HepG2 (cell line): ENCODE measurements at regions not wholly inside any gene's neighbourhood (a gene's known extent, or its start where the extent isn't known, plus 50 kb on each side); places are given as distances from the start of the nearest gene placed in this dataset.

Source experiments
- CREB1 ChIP-seq, 2 experiments: fragments of 450-650 bp in 1 of 2; IDR thresholded peaks; 2 replicates each; pipeline ENCODE4 v1.6.1; 2016 to 2017; ENCODE audit warnings: control low read depth in 1 of 2, mild to moderate bottlenecking in 1 of 2, missing compliant biosample characterization in 1 of 2, missing genetic modification characterization in 1 of 2
- EP300 ChIP-seq, 3 experiments: sonication (generic) in 1 of 3; formaldehyde crosslinking in 1 of 3; IDR thresholded peaks; 2 replicates each; pipeline versions ENCODE4 v1.5.1 to v1.6.1; 2011 to 2020; ENCODE audit warnings: low read depth in 2 of 3, low read length in 2 of 3, borderline replicate concordance in 1 of 3, improper control_type of control experiment in 1 of 3, mild to moderate bottlenecking in 1 of 3, missing genetic modification reagents in 1 of 3, moderate library complexity in 1 of 3
- HDAC2 ChIP-seq: sonication (generic); formaldehyde crosslinking; IDR thresholded peaks from 2 replicates; pipeline ENCODE4 v1.4.0; 2020; ENCODE audit warnings: missing genetic modification reagents
- JUNB ChIP-seq: sonication (generic); formaldehyde crosslinking; IDR thresholded peaks from 2 replicates; pipeline ENCODE4 v1.8.0; 2022; ENCODE audit warnings: missing genetic modification reagents, mild to moderate bottlenecking, borderline replicate concordance
- NFYB ChIP-seq: sonication (generic); formaldehyde crosslinking; IDR thresholded peaks from 2 replicates; pipeline ENCODE4 v1.4.0; 2020; ENCODE audit warnings: missing genetic modification reagents
- RAD51 ChIP-seq: fragments of 450-650 bp; IDR thresholded peaks from 2 replicates; pipeline ENCODE4 v1.6.1; 2016; ENCODE audit warnings: borderline replicate concordance
- ZFP37 ChIP-seq: sonication (generic); formaldehyde crosslinking; IDR thresholded peaks from 2 replicates; pipeline ENCODE4 v1.4.0; 2020; ENCODE audit warnings: missing genetic modification reagents, borderline replicate concordance
- ZNF10 ChIP-seq: sonication (generic); formaldehyde crosslinking; IDR thresholded peaks from 2 replicates; pipeline ENCODE4 v1.4.0; 2020; ENCODE audit warnings: mild to moderate bottlenecking, low read depth, missing genetic modification reagents, borderline replicate concordance
- ZNF33A ChIP-seq: sonication (generic); formaldehyde crosslinking; IDR thresholded peaks from 2 replicates; pipeline ENCODE4 v1.5.1; 2020; ENCODE audit warnings: missing genetic modification reagents, mild to moderate bottlenecking, moderate library complexity, borderline replicate concordance
- ZNF484 ChIP-seq: sonication (generic); formaldehyde crosslinking; IDR thresholded peaks from 2 replicates; pipeline ENCODE4 v1.5.1; 2020; ENCODE audit warnings: mild to moderate bottlenecking, low read depth, missing genetic modification reagents, borderline replicate concordance
- ZNF569 ChIP-seq: sonication (generic); formaldehyde crosslinking; IDR thresholded peaks from 2 replicates; pipeline ENCODE4 v1.5.0; 2020; ENCODE audit warnings: mild to moderate bottlenecking, missing genetic modification reagents, moderate library complexity, borderline replicate concordance
- TF ChIP-seq, protein P1 (sequence below): sonication (generic); formaldehyde crosslinking; IDR thresholded peaks from 2 replicates; pipeline ENCODE4 v1.5.0; 2020; ENCODE audit warnings: mild to moderate bottlenecking, missing genetic modification reagents, moderate library complexity
- TF ChIP-seq, protein P2 (sequence below): IDR thresholded peaks from 2 replicates; pipeline ENCODE4 v1.6.1; 2012; ENCODE audit warnings: low read length, improper control_type of control experiment
- TF ChIP-seq, protein P3 (sequence below), 2 experiments: sonication (generic) in 1 of 2; formaldehyde crosslinking in 1 of 2; IDR thresholded peaks; 2 replicates each; pipeline versions ENCODE4 v1.6.1 to v1.9.0; 2014 to 2022; ENCODE audit warnings: antibody characterized with exemption in 1 of 2, borderline replicate concordance in 1 of 2, inconsistent platforms in 1 of 2, low read depth in 1 of 2, missing genetic modification reagents in 1 of 2

DNA sequence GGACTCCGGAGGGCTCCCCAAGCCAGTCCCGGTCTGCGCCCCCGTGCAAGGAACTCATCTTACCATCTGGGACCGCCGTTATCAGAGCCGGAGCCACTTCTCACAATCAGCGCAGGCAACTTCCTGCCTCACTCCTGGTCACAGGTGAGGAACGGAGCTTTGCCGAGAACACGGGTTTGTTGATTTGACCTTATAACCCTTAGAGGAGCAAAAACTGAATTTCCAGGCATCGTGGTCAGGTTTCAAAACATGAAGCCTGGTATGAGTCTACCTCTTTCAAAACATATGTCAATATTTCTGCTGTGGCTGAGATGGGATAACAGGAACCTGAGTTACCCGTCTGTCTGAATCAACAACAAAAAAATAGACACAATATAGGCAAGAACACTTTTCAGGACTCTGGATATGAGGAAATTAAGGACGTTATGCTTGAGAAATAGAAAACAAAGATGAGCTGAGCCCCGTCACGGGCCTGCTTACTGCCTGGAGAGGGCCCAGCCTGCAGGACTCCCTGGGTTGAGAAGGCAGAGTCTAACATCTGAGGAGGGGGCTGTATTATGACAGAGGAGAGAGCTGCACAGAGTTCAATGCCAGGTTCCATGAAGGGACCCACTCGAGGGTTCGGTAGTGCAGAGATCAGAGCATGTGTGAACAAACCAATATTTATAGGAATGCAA lies 148.7 kb downstream of the NDUFA10 start:
- TF ChIP-seq ZNF569 (CRISPR knock-in tag) (no peak), HDAC2 (CRISPR knock-in tag) (no peak), ZNF10 (CRISPR knock-in tag) (no peak), ZFP37 (CRISPR knock-in tag) (no peak), NFYB (CRISPR knock-in tag) (no peak), EP300 (IDR thresholded peaks at IDR 0.05; ENCODE audit: low read depth in 2 of 2, low read length in 2 of 2) (0 out of 4 replicates have a peak, but pooled peaks of 1 of the 2 experiments have one; percentile 7), EP300 (CRISPR knock-in tag; IDR thresholded peaks at IDR 0.05; ENCODE audit: borderline replicate concordance) (no peak), ZNF33A (CRISPR knock-in tag) (no peak), RAD51 (no peak), ZNF484 (CRISPR knock-in tag) (no peak), CREB1 (IDR thresholded peaks at IDR 0.05) (no peak), CREB1 (CRISPR knock-in tag; IDR thresholded peaks at IDR 0.05) (no peak), JUNB (CRISPR knock-in tag) (no peak)
- TF ChIP-seq, protein P1, sequence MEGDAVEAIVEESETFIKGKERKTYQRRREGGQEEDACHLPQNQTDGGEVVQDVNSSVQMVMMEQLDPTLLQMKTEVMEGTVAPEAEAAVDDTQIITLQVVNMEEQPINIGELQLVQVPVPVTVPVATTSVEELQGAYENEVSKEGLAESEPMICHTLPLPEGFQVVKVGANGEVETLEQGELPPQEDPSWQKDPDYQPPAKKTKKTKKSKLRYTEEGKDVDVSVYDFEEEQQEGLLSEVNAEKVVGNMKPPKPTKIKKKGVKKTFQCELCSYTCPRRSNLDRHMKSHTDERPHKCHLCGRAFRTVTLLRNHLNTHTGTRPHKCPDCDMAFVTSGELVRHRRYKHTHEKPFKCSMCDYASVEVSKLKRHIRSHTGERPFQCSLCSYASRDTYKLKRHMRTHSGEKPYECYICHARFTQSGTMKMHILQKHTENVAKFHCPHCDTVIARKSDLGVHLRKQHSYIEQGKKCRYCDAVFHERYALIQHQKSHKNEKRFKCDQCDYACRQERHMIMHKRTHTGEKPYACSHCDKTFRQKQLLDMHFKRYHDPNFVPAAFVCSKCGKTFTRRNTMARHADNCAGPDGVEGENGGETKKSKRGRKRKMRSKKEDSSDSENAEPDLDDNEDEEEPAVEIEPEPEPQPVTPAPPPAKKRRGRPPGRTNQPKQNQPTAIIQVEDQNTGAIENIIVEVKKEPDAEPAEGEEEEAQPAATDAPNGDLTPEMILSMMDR (CRISPR knock-in tag), result no peak
- TF ChIP-seq, protein P2, sequence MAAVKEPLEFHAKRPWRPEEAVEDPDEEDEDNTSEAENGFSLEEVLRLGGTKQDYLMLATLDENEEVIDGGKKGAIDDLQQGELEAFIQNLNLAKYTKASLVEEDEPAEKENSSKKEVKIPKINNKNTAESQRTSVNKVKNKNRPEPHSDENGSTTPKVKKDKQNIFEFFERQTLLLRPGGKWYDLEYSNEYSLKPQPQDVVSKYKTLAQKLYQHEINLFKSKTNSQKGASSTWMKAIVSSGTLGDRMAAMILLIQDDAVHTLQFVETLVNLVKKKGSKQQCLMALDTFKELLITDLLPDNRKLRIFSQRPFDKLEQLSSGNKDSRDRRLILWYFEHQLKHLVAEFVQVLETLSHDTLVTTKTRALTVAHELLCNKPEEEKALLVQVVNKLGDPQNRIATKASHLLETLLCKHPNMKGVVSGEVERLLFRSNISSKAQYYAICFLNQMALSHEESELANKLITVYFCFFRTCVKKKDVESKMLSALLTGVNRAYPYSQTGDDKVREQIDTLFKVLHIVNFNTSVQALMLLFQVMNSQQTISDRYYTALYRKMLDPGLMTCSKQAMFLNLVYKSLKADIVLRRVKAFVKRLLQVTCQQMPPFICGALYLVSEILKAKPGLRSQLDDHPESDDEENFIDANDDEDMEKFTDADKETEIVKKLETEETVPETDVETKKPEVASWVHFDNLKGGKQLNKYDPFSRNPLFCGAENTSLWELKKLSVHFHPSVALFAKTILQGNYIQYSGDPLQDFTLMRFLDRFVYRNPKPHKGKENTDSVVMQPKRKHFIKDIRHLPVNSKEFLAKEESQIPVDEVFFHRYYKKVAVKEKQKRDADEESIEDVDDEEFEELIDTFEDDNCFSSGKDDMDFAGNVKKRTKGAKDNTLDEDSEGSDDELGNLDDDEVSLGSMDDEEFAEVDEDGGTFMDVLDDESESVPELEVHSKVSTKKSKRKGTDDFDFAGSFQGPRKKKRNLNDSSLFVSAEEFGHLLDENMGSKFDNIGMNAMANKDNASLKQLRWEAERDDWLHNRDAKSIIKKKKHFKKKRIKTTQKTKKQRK, result no peak
- TF ChIP-seq, protein P3, sequence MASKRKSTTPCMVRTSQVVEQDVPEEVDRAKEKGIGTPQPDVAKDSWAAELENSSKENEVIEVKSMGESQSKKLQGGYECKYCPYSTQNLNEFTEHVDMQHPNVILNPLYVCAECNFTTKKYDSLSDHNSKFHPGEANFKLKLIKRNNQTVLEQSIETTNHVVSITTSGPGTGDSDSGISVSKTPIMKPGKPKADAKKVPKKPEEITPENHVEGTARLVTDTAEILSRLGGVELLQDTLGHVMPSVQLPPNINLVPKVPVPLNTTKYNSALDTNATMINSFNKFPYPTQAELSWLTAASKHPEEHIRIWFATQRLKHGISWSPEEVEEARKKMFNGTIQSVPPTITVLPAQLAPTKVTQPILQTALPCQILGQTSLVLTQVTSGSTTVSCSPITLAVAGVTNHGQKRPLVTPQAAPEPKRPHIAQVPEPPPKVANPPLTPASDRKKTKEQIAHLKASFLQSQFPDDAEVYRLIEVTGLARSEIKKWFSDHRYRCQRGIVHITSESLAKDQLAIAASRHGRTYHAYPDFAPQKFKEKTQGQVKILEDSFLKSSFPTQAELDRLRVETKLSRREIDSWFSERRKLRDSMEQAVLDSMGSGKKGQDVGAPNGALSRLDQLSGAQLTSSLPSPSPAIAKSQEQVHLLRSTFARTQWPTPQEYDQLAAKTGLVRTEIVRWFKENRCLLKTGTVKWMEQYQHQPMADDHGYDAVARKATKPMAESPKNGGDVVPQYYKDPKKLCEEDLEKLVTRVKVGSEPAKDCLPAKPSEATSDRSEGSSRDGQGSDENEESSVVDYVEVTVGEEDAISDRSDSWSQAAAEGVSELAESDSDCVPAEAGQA (IDR thresholded peaks at IDR 0.05; ENCODE audit: low read depth), result no peak
- TF ChIP-seq, protein P3 (CRISPR knock-in tag; IDR thresholded peaks at IDR 0.05; ENCODE audit: borderline replicate concordance), result no peak
